Left ventricle myocardium inferior (tissue), 1 donor: ENCODE measurements at regions not wholly inside any gene's neighbourhood (a gene's known extent, or its start where the extent isn't known, plus 50 kb on each side); places are given as distances from the start of the nearest gene placed in this dataset.

Experiments used
- DNase-seq: peaks from one replicate; pipeline ENCODE4 v3.0.0-alpha.2; 2020
- H3K27ac ChIP-seq: fragments of 200-600 bp; replicated peaks from 2 replicates; pipeline ENCODE4 v1.8.0; 2021
- H3K27me3 ChIP-seq: fragments of 200-600 bp; 2 replicates; pipeline ENCODE4 v1.8.0; 2021; ENCODE audit warnings: low read depth
- H3K36me3 ChIP-seq: fragments of 200-600 bp; 2 replicates; pipeline ENCODE4 v1.8.0; 2021
- H3K4me1 ChIP-seq: fragments of 200-600 bp; 2 replicates; pipeline ENCODE4 v1.8.0; 2021
- H3K4me3 ChIP-seq: fragments of 200-600 bp; 2 replicates; pipeline ENCODE4 v1.8.0; 2021; ENCODE audit warnings: mild to moderate bottlenecking, moderate library complexity
- H3K9me3 ChIP-seq: fragments of 200-600 bp; replicated peaks from 2 replicates; pipeline ENCODE4 v1.8.0; 2021
- CTCF ChIP-seq: fragments of 200-600 bp; IDR thresholded peaks from 2 replicates; pipeline ENCODE4 v1.8.0; 2021; ENCODE audit warnings: antibody characterized with exemption, mild to moderate bottlenecking, borderline replicate concordance
- intact Hi-C: fragments of 100-400 bp; cut with micrococcal nuclease; formaldehyde crosslinking; loops from one replicate; pipeline ENCODE4 v1.11.0; 2022
- donor health status: DM: no; HTN: yes; CAD: no; lungs with severe emphysema.

- TF ChIP-seq CTCF, result no peak
- no peak for DNase-seq
- Histone ChIP-seq H3K4me1 (no peaks in the 10 kb centered on the region), H3K27ac (no peak overlapping the region), H3K9me3 (no peaks in the 10 kb centered on the region), H3K4me3 (no peak overlapping the region), H3K27me3 (peaks cover 13% of the 10 kb centered on the region), H3K36me3 (no peaks in the 10 kb centered on the region)
- intact Hi-C loops, result no loop called here
Observed at GRCh38 chr10:29026802-29027580, 261.9 kb upstream of the LYZL1 start.

- Histone ChIP-seq H3K27ac (no peak overlapping the region), H3K27me3 (peaks cover 22% of the 10 kb centered on the region), H3K9me3 (no peaks in the 10 kb centered on the region), H3K4me3 (no peak overlapping the region), H3K4me1 (no peaks in the 10 kb centered on the region), H3K36me3 (no peaks in the 10 kb centered on the region)
- intact Hi-C loops, result no loop called here
- no peak for DNase-seq
- TF ChIP-seq CTCF, result no peak
Observed at GRCh38 chr10:29028486-29028885, 260.4 kb upstream of the LYZL1 start.

GRCh38 chr10:29030900-29031299, 258.0 kb upstream of the LYZL1 start:
- no peak for DNase-seq
- Histone ChIP-seq H3K4me1 (no peaks in the 10 kb centered on the region), H3K9me3 (no peaks in the 10 kb centered on the region), H3K4me3 (no peak overlapping the region), H3K27ac (no peak overlapping the region), H3K27me3 (peaks cover 31% of the 10 kb centered on the region), H3K36me3 (no peaks in the 10 kb centered on the region)
- TF ChIP-seq CTCF, result no peak
- intact Hi-C loops, result no loop called here

GRCh38 chr10:29032169-29032568, 256.7 kb upstream of the LYZL1 start:
- Histone ChIP-seq H3K4me3 (no peak overlapping the region), H3K27ac (no peak overlapping the region), H3K27me3 (peaks cover 31% of the 10 kb centered on the region), H3K4me1 (no peaks in the 10 kb centered on the region), H3K36me3 (no peaks in the 10 kb centered on the region), H3K9me3 (no peaks in the 10 kb centered on the region)
- no peak for TF ChIP-seq CTCF
- intact Hi-C loops, result no loop called here
- no peak for DNase-seq

- intact Hi-C loops, result no loop called here
Observed at GRCh38 chr10:29033311-29033940, 255.4 kb upstream of the LYZL1 start.

More at GRCh38 chr10:29033311-29033940, 255.4 kb upstream of the LYZL1 start:
- Histone ChIP-seq H3K27ac (no peak overlapping the region), H3K4me3 (no peak overlapping the region), H3K36me3 (no peaks in the 10 kb centered on the region), H3K27me3 (peaks cover 27% of the 10 kb centered on the region), H3K4me1 (no peaks in the 10 kb centered on the region), H3K9me3 (no peaks in the 10 kb centered on the region)
- no peak for DNase-seq
- no peak for TF ChIP-seq CTCF
